Activated CD8-positive, alpha-beta memory T cell treated with anti-CD3 and anti-CD28 coated beads for 48 hours (primary cell): ENCODE measurements at regions not wholly inside any gene's neighbourhood (a gene's known extent, or its start where the extent isn't known, plus 50 kb on each side); places are given as distances from the start of the nearest gene placed in this dataset.
"Not testable (repeated sequence)": the region's sequence is repeated elsewhere in the genome, so short reads cannot be mapped to it uniquely, and the experiment has no call there.

Source experiments
- DNase-seq, 3 experiments: peaks; one replicate each; pipeline ENCODE4 v3.0.0-alpha.2; 2020; ENCODE audit warnings: low read depth in 2 of 3, low spot score in 2 of 3

DNA sequence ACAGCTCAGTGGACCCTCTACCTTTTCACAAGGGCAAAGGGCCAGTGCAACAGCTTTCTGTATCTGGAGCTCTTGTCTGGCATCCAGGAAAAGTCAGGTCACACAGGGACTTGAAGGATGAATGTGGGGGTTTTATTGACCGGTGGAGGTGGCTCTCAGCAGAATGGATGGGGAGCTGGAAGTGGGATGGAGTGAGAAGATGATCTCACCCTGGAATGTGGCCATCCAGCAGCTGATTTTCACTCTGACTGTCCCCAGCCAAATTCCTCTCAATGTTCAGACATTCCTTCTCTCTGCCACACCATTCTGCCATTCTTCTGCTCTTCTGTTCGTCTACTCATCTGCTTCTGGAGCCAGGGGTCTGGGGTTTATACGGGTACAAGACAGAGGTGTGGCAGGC, 1119.9 kb downstream of the TAF11L14 start:
- DNase-seq, result no peak

DNA sequence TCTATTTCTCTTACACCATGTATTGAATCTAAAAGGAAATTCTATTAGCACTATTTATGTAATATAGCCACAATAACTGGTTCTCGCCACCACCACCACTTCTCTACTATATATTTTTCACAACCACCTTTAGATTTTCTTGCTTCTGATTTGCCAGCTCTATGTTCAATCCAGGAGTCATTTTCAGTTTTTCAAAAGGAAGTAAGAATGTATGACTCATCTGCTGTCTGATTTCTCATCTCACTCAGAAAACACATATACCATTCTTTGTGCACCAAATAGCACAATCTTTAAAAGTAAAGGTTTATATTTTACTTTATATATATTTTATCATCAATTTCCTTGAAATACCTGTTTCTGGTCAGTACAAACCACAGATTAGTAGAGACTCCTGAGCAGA, 1127.5 kb downstream of the TAF11L14 start:
- no peak for DNase-seq

DNA sequence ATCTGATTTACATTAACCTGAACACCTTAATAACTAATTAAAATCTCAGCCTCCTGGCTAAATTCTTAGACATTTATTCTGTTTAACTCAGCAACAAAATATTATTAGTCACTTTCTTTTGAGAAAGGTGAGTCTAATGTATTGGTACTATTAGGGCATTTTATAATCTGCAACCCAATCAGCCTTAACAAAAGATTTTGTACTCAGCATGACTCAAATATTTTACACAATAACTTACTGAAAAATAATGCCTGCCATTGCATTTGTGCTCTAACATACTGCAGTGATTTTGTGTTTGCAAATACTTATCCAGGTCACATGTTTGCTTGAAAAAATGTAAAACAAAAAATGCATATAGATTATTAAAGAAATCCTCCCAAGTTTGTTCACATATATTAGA, 1129.9 kb downstream of the TAF11L14 start:
- DNase-seq, result no peak

DNA sequence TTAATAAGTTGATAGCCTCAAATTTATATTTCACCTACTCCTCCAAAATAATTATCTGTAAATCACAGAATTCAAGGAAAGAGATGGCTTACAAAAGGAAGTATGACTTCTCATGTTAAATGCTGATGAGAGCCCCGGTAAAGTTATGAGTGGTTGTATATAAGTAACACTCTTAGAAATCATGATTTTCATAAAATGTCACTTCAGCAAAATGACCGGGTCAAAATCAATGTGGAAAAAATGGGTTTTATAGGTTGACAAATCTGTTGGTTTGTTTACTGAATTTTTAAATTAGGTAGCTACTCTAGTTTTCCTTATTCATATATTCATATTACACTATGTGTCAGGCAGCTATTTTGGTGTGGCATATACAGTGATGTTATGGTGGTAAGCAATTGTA, 1131.0 kb downstream of the TAF11L14 start:
- DNase-seq, result no peak

DNA sequence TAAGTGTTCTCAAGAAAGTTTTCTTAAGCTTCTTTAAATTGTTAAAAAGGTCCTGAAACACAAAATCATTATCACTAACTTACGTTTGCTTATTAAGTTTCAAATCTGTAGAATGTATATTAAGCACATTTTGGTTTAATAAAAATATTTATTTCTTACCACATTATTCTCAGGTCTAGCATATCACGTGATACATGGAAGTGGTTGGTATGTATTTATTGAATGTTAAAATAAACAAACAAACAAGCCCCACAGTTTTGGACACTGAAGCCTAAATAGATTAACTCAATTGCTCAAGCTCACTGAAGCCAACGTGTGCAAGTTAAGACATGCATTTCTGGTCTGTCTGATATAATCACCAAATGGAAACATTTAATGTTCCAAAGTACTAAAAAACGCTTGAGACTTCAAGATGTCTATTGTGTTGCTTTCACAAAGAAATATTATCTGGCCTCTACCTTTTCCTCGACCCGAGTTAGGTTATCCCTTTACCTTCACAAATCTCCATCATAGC, 1136.9 kb downstream of the TAF11L14 start:
- no peak for DNase-seq

DNA sequence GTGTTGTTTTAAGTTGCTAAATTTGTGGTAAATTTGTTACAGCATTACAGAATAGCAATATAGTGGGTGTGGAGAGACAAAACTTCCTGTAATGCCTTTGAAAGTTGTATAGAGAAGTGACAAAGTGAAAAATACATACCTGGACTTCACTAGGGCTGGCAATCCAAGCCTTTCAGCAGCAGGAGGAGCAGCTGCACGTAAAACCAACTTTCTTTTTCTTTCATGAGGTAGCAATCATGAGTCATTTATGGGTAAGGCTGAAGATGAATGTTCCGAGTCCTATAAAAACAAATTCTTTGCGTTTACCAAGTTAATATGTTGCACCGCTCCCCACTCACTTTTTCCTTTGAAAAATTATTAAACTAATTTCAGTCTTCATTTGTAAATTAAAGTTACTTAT, 1138.2 kb downstream of the TAF11L14 start:
- no peak for DNase-seq

DNA sequence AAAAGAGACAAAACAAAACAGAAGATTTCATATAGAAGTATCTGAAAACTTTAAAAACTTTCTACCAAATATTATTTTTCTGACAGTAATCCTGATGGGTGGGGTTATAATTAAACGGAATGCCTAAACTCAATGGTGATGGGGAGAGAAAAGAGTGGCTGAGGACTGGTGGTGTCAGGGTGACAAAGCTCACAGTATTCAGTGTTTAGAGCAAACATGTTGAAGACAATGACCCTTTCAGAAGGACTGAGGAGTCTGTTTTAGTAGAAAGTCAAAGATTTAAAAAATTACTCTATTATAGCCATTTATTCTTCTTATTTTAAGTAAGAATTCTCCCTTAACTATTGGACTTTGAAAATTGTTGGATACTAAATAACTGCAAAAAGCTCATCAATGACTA, 1144.0 kb downstream of the TAF11L14 start:
- no peak for DNase-seq

DNA sequence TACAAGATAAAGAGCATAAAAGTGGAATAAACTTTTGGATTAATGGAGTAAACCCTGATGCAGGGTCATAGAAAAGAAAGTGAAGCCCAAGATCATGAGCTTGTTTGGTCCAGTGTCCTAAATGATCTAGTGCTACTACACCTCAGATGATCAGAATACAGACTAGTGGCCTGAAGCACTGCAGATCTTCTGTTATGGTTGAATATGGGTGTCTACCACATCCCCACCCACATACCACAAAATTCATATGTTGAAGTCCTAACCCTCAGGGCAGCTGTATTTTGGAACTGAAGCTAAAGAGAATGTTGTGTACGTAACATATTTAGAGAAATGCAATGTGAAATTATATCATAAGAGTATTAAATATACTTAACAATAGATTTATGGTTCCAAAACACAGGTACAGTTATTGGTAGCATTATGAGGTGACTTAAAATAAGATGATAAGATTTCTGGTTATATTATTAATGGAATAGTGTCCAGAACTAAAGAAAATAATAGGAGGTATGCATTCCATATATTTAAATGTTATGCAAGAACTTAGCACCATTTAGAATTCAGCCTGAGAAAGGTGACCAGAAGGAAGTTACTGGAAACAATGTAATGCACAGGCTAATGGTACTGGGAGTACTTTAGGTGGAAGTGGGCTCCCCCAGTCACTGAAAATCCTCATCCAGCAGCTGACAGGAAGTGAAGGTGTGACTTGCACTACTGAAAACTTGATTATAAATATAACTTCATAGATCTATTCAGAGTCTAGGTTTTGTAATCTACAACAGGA, 1155.1 kb downstream of the TAF11L14 start:
- DNase-seq, result no peak

DNA sequence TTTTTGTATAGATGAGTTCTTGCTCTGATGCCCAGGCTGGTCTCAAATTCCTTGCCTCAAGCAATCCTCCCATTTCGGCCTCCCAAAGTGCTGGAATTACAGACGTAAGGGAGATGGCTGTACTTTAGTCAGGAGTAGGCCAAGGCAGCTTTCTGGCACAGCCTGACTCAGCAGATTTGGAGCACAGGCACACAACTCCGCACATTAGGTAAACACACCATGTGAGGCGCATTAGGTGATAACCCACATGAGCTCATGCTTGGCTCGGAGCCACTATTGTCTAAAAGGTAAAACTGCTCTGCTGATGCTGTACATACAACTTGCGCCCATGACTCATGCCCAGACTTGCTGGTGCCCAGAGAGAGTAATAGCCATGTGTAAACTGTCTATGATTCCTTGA, 1157.9 kb downstream of the TAF11L14 start:
- DNase-seq, result no peak

DNA sequence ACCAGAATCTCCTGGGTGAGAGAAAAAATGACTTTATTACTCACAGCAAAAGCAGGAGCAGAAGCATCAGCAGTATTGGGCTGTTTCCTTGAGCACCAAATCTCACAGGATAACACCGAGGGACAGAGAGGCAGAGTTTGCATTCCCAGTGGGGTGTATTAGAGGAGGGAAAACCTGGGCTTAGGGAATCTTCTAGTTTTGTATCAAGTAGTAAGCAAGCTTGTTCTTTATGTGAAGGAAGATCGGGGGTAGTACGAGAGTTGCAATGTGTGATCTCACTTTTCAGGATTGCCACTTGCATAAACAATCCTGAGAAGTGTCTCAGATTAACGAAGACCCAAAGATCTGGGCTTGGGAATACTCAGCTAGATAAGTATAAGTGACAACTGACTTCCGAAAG, 1163.0 kb downstream of the TAF11L14 start:
- no peak for DNase-seq

DNA sequence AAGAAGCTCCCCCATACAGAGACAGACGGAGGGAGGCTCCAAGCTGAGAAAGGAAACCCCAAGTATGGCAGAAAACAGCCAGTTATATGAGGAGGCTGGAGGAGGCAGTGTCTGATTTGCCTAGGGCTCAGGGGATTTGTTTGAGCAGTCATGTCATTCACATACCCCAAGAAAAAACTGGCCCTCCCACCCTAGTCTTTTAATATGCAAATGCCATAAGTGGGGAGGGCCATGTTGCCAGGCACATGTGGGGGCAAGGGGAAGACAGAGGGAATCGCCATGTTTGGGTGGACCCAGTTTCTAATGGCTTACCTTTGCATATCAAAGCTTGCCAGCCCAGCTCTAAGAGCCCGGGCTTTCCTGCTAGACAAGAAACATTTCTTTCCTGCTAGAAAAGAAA, 1163.8 kb downstream of the TAF11L14 start:
- DNase-seq, result no peak

DNA sequence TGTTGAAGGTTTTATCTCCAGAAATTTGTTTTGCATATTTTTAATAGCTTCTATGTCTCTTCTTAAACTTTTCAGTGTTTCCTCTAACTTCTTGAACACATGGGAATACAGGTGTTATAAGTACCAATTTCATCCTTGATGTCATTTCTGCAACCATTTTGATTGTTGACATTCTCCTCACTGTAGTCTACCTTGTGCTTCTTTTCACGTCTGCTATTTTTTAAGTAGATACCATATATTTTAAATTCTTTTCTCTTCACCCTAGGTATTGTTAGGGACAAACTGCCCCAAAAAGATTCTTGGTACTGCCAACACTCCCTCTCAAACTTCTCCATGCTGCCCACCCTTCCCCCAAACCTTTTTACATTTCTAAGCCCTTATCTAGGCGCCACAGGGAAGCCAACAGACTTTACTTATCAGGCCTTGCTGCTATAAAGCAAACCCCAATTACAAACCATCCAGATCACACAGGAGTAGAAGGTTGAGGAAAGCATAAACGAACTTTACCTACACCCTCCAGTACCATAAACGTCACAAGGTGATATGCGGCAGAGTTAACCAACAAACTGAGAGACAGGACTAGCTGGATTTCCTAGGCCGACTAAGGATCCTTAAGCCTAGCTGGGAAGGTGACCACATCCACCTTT, 1165.3 kb downstream of the TAF11L14 start:
- no peak for DNase-seq

DNA sequence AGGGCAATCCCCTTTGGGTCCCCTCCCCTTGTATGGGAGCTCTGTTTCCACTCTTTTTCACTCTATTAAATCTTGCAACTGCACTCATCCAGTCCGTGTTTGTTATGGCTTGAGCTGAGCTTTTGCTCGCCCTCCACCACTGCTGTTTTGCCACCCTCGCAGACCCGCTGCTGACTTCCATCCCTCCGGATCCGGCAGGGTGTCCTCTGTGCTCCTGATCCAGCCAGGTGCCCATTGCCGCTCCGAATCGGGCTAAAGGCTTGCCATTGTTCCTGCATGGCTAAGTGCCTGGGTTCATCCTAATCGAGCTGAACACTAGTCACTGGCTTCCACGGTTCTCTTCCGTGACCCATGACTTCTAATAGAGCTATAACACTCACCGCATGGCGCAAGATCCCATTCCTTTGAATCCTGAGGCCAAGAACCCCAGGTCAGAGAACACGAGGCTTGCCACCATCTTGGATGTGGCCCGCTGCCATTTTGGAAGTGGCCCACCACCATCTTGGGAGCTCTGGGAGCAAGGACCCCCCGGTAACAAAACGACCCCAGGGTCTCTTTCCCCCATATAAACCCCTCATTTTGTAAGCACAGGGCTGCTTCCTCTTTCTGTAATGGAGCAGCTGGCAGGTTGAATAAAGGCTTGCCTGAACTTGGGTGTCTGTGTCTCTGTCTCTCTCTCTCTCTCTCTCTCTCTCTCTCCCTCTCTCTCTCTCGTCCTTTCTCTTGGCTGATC, 1166.2 kb downstream of the TAF11L14 start:
- DNase-seq, result no peak

DNA sequence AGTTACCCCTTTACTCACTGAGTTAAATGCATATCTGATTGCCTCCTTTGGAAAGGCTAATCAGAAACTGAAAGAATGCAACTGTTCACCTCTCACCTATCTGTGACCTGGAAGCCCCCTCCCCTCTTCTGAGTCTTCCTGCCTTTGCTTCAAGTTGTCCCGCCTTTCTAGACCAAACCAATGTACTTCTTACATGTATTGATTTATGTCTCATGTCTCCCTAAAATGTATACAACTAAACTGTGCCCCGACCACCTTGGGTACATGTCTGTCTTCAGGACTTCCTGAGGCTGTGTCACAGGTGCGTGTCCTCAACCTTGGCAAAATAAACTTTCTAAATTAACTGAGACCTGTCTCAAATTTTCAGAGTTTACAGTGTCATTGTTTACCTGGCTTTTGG, 1167.2 kb downstream of the TAF11L14 start:
- DNase-seq, result not testable (repeated sequence)

DNA sequence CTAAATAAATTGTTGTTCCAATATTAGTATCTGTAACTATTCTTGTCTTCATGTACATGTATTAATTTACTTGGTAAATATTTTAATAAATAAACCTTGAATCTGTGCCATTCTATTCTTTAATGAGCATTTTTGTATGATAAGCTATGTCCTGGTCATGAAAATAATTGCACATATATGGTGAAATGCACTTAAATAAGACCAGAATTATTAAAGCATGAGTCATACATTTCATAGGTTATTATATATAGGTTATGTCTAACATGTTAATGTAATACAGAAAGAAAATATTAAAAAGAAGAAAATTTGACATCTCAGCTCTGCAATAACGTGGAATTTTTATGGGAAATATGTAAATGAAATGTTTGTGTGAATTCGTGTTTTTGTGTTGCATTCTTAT, 1168.1 kb downstream of the TAF11L14 start:
- no peak for DNase-seq

DNA sequence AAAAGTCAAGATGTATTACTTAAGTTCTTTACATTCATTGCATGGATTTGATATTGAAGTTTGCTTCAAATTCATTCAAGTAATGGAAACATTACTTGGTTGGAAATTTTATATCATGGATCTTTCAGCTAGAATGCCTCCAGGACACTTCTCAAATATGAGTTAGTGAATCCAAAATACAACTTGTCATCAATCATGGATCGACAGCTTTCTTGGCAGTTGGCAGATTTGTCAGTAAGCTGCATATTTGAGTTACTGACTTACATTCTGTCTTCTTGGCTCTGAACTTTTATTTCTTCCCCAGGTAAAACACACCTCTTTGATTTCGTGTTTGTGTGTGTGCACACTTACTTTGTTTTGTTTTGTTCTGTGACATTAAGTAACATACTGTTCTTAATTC, 1171.1 kb downstream of the TAF11L14 start:
- no peak for DNase-seq

DNA sequence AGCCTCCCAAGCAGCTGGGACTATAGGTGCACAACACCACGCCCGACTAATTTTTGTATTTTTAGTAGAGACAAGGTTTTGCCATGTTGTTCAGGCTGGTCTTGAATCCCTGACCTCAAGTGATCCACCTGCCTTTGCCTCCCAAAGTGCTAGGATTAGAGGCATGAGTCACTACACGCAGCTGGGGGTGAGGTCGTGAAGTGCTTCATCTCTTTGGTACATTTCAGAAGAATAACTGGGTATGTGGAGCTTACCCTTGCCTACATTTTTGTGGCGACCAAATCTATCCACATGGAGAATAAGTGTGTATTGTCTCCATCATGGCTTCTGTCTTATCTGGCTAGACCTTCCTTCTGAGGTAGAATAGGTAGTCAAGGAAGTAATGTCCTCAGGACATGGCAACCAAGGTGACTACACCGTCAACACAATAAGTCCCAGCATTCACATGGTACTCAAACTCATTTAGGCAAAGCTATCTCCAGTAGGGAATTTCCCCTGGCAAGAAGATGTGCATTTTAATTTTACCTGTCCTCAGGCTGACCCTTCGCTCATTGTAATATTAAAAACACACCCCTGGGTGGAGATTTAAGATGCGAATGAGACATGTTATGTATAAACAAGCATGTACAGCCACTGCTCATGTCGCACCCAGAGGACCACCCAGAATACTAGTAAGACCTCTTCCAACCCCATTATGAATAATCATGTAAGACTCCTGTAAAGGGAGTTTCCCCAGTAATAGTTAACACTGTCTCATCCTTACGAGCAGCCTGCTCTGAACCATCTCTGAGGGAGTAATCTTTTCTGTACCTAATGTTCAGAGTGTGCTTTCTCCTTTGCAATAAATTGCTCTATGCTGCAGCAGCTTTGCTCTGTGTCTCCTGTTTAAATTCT, 1173.2 kb downstream of the TAF11L14 start:
- no peak for DNase-seq

DNA sequence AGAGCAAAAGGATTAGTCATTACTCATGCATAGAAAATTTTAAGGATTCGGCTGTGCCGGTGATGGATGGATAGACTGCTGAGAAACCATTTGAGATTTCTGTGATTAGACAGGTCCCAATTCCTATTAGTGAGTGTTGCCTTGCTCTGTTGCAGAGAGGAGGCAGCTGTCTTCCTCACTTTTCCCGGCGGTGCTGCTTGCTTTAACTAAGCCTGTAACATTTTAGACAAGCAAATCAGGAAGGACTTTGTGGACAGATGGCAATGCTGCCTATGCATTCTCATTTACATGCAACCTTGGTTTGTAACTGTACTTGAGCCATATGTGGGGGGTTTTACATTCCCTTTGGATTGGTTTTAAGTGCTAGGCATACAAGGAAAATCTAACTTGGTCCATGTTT, 1176.3 kb downstream of the CDH18 start:
- DNase-seq, result no peak

DNA sequence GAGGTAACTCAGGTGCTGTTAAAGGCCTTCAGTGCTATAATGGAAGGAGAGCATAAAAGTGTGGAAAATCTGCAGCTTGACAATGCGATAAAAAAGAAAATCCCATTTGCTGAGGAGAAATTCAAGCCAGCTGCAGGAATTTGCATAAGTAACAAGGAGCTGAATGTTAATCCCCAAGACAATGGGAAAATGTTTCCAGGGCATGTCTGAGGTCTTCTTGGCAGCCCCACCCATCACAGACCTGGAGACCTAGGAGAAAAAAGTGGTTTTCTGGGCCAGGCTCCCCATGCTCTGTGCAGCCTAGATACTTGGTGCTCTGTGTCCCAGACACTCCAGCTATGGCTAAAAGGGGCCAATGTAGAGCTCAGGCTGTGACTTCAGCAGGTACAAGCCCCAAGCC, 1159.6 kb downstream of the CDH18 start:
- no peak for DNase-seq

DNA sequence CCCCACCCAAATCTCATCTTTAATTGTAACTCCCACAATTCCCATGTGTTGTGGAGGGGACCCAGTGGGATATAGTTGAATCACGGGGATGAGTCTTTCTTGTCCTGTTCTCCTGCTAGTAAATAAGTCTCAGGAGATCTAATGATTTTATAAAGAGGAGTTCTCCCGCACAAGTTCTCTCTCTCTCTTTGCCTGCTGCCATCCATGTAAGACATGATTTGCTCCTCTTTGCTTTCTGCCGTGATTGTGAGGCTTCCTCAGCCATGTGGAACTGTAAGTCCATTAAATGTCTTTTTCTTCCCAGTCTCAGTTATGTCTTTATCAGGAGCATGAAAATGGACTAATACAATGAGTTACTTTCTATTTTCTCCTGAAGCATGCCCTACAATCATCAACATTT, 1158.5 kb downstream of the CDH18 start:
- DNase-seq, result no peak

DNA sequence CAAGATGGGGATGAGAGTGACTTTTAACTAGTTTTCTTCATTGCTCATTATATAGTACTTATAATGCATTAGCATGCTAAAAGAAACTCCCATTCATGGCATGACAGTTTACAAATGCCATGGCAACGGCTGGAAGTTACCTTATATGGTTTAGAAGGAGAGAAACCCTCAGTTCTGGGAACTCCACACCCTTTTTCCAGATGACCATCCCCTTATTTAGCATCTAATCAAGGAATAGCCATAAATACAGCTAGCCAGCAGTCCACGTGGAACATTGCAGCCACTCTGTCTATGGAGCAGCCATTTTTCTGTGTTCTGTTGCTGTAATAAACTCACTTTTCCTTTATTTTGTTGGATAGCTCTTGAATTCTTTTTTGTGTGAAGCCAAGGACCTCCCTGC, 1137.8 kb downstream of the CDH18 start:
- no peak for DNase-seq
